Superior temporal gyrus (tissue), 1 donor: ENCODE measurements at regions not wholly inside any gene's neighbourhood (a gene's known extent, or its start where the extent isn't known, plus 50 kb on each side); places are given as distances from the start of the nearest gene placed in this dataset.
"Not testable (repeated sequence)": the region's sequence is repeated elsewhere in the genome, so short reads cannot be mapped to it uniquely, and the experiment has no call there.

Source experiments
- DNase-seq: peaks from one replicate; pipeline ENCODE4 v3.0.0-alpha.2; 2016; ENCODE audit errors: extremely low spot score

DNA sequence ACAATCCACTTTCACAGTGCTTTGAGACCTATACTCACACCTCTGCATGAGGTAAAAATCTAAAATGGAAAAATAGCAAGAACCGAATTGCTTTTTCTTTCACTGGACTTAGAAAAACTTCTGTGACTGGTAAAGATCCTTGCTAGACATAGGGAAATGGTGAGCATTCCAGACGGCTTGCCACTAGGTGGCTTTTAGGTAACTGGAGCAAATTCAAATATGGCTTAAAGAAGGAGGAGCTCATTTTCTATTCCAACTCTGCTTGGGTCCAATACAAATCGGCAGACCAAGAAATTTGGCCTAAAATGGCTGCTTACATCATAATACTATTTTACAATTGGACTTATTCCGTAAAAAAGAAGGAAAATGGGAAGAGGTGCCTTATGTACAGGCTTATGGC, 977.9 kb downstream of the ADGRL2 start:
- no peak for DNase-seq

DNA sequence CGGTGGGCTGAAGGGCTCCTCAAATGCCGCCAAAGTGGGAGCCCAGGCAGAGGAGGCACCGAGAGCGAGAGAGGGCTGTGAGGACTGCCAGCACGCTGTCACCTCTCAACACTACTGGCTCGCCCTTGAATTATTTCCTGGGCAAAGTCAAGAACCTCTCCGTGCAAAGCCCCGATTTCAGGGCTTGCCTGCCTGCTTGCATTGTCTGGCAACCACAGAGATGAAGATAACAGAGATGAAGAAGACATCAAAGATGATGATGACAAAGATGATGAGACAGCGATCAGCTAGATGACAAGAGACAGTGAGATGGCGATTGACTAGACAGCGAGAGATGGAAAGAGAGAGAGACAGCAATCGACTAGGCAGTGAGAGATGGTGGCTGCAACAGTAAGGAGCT, 976.5 kb downstream of the ADGRL2 start:
- DNase-seq, result no peak

DNA sequence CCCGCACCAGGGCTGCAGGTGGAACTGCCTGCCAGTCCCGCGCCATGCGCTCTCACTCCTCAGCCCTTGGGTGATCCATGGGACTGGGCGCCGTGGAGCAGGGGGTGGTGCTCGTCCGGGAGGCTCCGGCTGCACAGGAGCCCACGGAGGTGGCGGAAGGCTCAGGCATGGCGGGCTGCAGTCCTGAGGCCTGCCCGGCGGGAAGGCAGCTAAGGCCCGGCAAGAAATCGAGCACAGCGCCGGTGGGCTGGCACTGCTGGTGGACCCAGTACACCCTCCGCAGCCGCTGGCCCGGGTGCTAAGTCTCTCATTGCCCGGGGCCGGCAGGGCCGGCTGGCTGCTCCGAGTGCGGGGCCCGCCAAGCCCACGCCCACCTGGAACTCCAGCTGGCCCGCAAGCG, 976.0 kb downstream of the ADGRL2 start:
- DNase-seq, result not testable (repeated sequence)

DNA sequence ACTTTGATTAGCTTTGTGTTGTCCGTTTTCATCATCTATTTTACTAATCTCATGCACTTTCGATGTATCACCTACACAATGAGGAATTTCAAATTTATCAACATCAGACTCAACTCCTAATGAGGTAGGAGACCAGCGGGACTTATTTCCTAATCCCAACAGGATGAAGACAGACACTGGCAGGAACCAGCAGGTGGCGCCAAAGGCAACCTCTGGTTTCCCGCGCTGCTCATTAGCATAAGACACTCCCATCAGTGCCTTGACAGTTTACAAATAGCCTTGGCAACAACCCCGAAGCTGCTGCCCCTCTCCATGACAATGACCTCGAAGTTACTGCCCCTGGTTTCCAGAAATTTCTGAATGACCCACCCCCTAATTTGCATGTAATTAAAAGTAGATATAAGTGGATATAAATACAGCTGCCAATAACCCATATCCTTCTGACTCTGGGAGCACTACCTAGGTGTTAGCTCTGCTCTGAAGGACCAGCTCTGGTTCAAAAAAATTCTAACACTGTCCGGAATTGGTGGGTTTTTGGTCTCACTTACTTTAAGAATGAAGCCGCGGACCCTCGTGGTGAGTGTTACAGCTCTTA, 974.8 kb downstream of the ADGRL2 start:
- peak; percentile 74 for DNase-seq

GRCh38 chr1:82762829-82763532, 962.2 kb downstream of the ADGRL2 start:
- no peak for DNase-seq

DNA sequence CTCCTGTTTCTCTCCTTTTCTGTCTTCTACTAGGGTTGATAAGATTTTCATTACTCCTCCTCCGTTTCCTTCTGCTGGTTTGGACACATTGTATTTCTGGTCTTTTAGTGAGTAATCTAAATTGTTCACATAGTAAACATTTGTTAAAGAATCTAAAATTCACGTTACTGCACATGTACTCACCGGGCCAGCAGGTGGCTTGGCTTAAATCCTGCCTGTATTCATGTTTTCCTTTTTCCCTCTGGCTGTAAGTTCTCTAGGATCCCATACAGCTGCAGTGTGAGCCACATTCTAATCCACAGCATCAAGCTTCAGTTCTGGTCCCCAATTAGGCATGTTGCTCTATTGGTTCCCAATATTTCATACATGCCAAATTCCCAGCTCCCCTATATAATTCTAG, 958.3 kb downstream of the ADGRL2 start:
- DNase-seq, result no peak

- no peak for DNase-seq
Observed at GRCh38 chr1:82755671-82756070, 954.9 kb downstream of the ADGRL2 start.

DNA sequence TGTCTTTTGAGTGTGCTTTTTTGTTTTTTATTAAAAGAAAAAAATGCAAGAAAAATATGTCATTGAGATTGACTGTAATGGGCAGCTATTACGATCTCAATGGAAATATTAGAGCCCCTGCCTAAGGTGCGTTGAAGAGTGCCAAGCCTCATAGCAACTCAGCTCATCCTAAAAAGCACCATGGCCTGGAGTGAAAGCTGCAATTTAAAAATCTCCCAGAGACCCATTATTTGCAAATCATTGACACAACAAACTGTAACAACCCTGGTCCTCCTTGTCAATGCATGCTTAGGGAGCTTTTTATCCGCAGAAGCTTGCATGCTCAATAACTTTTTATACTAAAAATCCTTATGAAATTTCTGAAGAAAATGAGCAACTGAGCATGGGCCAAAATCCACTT, 954.5 kb downstream of the ADGRL2 start:
- DNase-seq, result no peak

GRCh38 chr1:82752046-82752445, 951.3 kb downstream of the ADGRL2 start:
- DNase-seq, result no peak

GRCh38 chr1:82733645-82734044, 932.9 kb downstream of the ADGRL2 start:
- no peak for DNase-seq

- DNase-seq, result no peak
Observed at GRCh38 chr1:82731216-82731615, 930.5 kb downstream of the ADGRL2 start.

GRCh38 chr1:82728206-82728605, 927.5 kb downstream of the ADGRL2 start:
- DNase-seq, result no peak

- DNase-seq, result no peak
Observed at GRCh38 chr1:82724246-82724645, 923.5 kb downstream of the ADGRL2 start.

- DNase-seq, result no peak
Observed at GRCh38 chr1:82722608-82723007, 921.9 kb downstream of the ADGRL2 start.

GRCh38 chr1:82721702-82722101, 921.0 kb downstream of the ADGRL2 start:
- no peak for DNase-seq

DNA sequence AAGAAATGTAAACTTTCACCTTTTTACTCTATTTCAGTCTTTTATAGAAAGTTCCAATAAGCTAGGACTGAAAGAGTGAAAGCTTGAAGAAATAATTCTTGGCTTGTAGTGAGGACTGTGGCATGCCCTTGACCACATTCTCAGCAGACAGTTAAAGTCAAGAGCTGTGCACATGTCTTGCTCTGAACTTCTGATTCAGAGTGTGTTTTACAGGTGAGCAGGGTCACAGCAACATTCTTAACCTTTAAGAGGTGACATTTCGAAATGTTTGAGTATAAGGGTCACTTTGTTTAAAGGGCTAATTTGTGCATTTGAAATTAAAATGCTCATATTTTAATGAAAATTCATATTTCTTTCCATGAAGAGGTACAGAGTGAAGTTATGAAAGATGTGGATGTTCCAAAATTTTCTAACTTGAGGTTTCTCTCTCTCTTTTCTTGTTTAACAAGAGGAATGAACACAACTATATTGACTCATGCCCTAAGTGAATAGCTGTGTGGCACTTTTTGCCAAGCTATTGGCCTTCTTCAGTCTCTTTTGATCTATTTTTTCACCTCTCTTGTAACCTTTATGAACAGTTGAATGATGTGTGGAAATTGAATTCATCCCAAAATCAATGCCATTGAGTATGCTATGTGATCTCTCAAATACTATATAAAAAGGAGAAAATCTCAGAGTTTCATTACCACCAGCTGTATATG, 918.1 kb downstream of the ADGRL2 start:
- no peak for DNase-seq

- no peak for DNase-seq
Observed at GRCh38 chr1:82710091-82710490, 909.4 kb downstream of the ADGRL2 start.

DNA sequence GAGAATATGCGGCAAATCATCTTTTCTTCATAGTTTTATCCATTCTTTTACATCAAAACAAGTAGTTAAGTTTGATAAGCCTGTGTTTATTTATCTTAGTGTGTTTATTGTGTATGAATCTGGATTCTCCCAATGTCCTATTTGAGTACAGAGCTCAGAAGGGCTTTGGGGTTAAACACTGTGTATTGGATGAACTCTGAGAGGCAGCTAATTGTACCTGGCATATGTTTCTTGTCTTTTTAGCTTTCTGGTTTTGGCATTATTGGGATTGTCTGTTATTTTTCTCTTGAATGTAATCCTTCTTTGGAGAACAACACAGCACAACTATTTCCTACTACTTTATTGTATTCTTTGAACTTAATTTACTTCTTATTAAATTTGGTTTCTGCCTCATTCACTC, 906.9 kb downstream of the ADGRL2 start:
- DNase-seq, result no peak

DNA sequence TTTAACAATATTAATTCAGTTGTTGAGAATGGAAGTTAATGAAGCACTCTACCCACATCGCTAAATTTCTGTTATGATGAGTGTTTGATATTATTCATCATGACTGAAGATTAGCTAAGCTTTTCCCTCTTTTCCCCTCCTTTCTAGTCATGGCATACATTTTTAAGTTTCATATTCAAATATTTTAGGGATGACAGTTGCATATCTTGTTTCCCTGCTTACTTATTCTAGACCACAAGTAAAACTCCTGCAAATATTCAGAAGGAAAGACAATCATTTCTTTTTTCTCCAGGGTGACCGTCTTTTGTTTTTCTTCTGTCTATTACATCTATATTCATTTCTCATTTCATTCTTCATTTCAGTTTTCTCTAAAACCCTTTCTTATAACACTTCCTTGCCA, 906.0 kb downstream of the ADGRL2 start:
- DNase-seq, result no peak

GRCh38 chr1:82704966-82705365, 904.2 kb downstream of the ADGRL2 start:
- no peak for DNase-seq

GRCh38 chr1:82704393-82704792, 903.7 kb downstream of the ADGRL2 start:
- no peak for DNase-seq

DNA sequence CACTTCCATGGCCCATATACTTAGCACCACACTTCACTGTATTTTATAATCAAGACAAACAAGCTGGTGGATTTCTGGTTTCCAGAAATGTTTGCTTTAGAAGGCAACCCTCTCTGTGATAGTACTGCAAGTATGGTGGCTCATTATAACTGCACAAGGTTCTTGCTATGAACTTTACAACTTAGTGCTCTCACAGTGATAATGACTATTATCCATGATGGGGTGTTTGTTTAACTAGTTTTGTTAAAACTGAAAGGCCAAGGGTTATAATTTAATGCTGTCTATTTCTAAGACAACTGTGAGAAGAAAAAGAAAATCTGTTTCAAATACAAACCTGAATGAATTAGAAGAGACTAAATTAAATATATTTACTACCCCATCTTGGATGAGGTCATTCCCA, 903.2 kb downstream of the ADGRL2 start:
- DNase-seq, result no peak

DNA sequence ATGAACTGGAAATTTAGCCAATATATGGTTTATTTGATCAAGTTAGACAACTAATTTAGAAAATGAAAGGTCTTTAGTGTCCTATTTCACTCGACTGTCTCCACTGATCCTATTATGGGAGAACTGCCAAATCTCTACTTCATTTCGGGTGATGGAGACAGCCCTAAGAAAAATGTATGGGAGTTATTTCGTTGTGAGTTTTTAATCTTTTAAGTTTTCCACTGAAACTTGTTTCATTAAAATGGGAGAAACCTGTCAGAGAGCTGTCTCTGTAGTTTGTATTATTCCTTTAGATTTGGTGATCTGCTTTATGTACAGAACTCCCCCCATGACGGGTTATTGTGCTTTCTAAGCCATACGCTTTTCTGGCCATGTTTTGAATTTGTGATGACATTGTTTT, 899.7 kb downstream of the ADGRL2 start:
- DNase-seq, result no peak
